ENCODE measurements at regions not wholly inside any gene's neighbourhood (a gene's known extent, or its start where the extent isn't known, plus 50 kb on each side); places are given as distances from the start of the nearest gene placed in this dataset.

DNA sequence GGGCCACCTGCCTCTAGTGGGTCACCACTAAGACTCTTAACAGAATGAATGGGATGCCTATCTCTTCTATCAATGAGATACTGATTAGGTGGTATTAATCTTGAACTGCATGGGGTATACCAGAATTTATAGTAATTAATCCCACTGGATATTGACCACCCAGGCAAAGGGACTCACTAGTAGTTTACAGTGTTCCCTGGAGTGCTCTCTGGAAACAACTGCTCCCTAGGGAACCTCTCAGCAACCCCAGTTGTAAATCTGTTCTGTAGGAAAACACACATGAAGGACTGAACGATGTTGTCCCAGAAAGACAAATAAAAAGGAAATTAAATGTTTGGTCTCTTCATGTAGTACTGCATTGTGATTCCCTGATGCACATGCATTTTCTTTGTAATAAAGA lies 430.5 kb downstream of the HLX start:
- no peak for DNase-seq

DNA sequence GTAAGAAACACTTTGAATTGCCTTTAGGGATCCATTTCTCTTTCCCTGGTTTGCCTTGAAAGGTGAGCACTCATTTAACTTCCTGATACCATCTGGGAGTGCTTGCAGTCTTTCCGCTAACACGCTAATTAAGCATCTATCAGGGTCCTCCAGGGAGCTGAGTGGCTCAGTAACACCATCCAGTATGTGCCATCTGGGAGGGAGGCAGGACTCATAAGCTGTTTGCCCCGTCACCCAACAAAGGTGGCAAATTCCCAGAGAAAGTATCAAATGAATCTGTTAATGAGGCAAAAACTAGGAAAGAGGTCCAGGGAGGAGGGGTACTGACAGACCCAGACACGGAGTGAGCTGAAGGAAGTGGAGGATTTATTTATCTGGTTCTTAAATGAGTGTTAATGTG lies 430.9 kb downstream of the HLX start:
- DNase-seq = no peak

DNA sequence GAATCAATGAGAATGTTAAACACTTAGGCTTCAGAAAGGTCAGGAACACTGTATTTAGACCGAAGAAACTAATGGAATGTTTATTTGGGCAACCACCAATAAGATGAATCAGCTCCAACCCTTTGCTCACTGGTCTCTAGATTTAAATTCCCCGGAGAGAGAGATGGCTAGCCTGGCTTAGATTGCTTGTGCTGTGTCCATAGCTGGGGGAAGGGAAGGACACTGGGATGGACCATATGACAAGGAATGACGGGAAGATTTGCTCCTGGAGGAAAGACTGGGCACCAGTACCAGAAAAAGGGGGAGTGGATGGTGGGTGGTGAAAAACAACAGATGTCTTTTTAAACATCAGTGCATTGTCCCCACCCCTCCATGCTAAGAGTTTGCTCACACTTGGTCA lies 426.6 kb downstream of the DUSP10 start:
- DNase-seq = no peak

DNA sequence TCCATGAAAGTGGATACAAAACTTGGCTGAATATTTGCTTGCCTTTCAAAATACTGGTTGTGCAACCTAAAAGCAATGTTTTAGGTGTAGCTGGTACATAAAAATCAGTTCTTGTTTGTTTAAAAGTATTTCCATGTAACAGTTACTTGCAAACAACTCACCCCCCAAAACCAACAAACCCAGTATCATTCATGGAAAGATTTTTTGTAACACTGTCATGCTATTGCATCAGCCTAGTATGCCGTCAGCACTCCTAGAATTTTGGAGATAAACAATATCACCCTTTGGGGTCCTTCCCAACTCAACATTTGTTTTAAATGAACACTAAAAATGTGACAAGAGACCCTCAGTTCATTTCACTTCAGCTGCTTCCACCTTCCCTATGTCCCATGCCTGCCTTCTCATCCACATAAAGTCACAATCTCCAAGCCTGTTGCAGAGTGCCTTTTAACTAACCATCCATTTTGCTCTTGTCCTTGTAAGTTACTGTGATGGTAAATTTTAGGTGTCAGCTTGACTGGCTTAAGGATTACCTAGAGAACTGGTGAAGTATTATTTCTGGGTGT lies 425.3 kb downstream of the DUSP10 start:
- DNase-seq = no peak

DNA sequence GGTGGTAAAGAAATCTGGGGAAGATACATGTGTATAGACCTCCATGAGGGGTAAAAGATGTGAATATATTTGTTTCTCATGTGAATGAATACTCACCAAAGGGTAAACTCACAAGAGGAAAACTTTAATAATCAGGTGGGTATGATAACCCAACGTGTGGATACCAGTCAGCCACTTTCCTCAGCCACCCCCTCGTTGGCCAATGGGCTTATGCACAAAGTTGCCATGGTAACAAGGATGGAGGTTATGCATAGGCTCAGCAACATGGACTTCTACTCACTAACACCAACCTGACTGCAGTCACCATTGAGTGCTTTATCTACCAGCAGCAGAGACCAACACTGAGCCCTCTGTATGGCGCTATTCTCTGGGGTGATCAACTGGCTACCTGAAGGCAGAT lies 424.4 kb downstream of the DUSP10 start:
- no peak for DNase-seq

DNA sequence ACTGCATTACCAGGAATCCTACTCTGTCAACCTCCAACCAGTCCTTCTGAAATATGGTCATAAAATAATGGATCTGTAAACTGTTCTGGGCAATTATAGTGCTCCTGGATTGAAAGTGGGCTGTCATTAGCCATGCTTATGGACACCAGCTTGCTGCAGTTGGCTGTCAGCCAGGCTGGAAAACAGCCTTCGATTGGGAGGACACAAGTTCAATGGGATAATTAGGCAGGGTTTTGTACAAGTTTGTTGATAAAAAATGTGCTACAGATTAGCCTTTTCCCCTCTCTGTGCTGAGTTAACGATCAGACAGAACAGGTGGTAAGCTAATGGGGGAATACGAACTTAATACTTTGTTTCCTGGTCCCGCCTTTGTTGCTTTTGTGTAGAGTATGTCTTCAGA lies 413.9 kb downstream of the DUSP10 start:
- DNase-seq = no peak

DNA sequence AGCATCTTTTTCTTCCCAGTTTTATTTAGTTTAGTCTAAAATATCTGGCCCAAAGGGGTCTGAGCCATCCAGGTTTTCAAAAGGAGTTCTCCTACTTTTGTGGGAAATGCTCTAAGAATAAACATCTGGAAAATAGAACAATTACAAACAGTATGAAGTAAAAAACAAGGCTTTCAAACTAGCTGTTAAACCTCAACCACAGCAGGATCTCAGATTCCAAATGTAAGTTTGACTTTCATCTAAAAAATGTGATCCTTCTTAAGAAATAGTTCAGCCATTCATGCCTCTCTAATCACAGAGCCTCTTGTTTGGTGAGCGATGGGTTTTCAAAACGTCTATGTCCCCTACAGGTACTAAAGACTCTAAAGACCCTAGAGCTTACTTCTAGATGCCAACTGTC lies 413.5 kb downstream of the DUSP10 start:
- DNase-seq = no peak

DNA sequence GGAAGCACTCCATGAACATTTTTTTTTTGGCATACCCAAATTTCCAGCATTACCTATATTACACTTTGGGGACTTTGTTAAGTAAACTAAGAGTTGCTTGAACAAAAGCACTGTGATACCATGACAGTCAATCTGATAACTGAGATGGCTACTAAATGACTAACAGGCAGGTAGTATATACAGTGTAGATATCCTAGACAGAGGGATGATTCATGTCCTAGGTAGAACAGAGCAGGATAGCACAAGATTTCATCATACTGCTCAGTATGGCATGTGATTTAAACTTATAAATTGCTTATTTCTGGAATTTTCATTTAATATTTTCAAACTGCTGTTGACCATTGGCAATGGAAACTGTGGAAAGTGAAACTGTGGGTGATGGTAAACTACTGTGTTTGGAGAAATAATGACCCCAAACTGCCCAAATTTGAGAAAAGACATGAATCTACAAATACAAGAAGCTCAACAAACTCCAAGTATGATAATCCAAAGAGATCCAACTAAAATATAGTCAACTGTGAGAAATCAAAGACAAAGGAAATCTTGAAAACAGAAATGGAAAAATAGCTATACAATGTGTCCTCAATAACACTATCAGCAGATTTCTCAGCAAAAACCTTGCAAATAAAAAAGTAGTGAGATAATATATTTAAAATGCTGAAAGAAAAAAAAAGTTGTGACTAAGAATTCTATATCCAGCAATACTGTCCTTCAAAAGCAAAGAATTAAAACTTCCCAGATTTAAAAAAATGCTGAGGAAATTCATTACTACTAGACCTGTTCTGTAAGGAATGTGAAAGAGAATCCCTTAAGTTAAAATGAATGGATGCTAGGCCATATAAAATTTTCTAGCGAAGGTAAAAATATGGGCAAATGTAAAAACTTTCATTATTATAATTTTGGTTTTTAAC lies 410.4 kb downstream of the DUSP10 start:
- DNase-seq = no peak

DNA sequence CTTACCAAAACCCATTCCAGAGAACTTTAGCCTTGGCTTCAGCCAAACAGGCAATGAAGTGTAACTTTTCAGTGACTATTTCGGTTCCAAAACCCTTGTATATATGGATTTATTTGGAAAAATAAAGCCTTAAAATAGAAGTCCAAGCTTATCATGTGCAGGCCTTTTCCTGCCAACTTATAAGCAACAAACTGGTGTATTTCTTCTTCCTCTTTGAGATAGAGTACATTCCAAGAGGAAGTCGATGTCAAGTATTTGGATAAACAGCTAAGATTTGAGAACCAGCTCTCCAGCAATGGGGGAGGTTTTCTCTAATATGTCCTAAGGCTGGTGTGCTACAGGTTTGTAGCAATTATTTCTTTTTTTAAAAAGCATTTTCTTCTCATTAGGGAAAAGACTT lies 407.8 kb downstream of the DUSP10 start:
- DNase-seq = no peak

DNA sequence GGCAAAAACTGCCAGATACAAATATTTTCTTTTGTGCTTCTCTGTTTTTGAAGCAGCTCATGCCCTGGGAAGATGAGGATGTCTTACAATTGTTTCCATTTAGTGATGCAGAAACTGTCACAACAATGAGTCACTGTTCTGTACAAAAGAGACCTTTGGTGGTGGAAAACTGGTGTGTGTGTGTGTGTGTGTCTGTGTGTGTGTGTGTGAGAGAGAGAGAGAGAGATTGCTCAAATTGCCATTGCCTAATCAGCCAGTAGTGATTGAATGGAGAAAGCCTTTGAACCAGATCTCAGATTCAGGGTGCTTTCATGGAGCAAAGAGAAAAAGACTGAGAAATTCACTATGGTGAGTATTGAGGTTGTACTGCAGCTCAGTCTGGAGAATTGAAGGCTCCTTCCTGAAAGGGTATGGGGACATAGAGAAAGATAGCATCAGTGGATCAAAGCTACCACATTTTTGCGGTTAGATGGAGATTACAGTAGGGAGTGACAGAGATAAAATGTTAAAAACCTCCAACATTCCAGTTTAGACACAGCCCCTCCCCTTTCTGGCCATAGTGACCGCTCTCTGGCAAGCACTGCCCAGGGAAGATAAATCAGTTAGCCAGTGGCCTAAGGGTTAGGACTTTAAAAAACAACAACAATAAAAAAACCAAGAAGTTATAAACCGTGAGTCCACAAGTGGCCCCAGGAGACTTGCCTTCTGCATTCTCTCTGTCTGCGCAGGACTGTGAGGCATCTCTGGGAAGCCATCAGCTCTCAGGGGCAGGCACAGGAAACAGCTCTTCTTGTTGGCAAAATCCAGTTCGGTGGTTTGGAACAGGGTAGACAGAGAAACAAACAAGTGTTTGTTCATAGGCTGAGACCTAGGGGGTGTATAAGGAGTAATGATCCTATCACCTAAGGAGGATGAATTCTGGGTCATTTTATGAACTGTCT lies 406.5 kb downstream of the DUSP10 start:
- no peak for DNase-seq

DNA sequence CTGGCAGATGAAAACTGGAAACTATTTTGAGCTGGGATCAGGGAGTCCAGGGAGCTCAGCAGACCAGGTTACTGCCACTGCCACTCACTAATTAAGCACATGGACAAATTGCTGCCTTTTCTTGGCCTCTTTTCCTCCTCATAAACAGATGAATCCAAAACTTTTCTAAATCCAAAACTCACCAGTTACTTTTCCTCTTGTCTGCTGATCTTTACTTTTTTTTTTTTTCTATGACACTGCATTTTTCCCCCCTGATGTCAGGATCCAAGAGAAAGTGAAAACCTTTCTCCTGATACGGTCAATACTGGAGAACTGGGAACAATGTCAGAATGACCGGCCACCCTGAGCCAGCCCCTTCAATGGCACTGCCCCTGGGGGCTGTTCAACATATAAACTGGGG lies 405.8 kb downstream of the DUSP10 start:
- DNase-seq = no peak

DNA sequence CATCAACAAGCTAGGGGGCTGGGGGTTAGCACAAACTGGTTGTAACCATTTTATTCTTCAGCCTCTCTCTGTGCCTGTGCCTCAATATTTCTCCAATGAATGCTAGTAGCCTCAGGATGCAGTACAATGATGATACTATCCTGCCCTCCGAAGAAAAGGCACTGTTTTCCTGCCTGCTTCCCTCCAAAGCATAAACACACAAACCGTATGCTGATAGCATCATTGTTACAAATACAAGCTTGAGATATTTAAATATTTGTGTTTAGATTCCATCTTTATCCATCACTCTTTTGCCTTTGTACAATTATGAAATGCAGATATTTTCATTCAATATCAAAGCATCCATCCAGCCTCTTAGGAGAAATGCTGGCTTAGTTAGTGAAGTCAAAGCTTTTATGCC lies 404.8 kb downstream of the DUSP10 start:
- no peak for DNase-seq

DNA sequence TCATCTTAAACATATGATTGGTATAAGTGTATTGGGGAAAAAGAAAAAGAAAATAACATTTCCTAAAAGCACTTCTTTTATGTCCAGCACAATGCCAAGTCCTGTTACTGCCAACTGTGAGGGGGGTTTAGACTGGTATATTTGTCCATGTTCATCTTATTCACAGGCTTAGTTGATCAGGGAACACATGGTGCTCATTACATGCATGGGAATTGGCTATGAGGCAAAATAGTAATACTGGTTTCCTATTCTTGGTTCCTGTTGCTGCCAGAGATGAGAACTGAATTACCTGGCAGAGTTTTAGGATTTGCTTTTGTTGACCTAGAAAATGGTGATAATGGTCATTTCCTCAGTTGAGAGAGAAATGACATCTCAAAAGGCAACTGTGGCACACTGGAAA lies 398.8 kb downstream of the DUSP10 start:
- DNase-seq = no peak

DNA sequence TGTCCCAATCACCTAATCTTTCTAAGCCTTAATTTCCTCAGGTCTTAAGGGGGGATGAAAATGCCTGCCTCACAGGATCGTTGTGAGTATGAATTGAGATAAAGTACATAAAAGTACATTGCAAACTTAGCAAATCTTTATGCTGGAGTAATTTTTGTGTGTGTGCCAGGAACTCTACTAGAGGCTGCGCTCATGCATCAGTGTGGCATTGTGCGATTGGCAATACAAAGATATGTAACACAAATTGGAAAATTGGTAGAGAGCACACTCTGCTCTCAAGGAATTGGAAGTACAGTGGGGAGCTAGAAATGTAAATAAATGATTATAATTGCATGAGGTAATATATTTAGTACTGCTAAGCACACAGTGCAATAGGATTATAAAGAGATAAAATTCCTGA lies 398.3 kb downstream of the DUSP10 start:
- no peak for DNase-seq

DNA sequence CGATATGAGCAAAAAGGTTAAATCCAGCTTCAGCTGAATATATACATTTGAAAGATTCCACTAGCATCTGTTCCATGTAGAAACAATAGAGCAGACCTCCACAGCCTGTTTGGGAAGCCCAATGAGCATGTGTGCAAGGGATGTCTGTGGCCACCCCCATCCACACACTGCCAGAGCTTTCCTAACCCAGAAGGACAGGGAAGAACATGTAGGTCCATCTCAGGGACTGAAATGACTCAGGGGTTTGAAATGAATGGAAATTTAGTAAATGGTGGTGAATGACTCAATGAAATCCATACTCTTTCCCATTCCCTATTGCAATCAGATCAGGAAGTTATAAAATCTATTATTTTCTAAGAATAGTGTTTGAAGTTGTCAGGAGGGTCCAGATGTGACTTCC lies 397.2 kb downstream of the DUSP10 start:
- DNase-seq = no peak

DNA sequence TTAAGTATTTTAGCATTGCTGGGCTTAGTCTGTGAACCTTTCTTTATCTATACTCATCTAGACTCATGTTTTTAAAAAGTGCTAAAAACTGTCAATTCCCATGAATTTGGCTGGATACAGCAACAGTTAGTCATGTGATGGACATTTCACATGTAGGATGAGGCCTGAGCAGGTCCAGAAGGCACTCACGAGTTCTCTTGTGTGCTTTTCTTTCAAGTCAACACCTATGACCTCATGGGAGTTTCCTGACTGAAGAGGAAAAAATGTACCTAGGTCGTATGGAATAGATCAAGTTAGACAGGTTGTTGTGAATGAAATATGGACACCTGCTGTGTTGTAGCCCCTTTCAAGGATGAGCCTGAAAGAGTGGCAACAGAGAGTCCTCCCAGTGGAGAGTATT lies 394.2 kb downstream of the DUSP10 start:
- no peak for DNase-seq

DNA sequence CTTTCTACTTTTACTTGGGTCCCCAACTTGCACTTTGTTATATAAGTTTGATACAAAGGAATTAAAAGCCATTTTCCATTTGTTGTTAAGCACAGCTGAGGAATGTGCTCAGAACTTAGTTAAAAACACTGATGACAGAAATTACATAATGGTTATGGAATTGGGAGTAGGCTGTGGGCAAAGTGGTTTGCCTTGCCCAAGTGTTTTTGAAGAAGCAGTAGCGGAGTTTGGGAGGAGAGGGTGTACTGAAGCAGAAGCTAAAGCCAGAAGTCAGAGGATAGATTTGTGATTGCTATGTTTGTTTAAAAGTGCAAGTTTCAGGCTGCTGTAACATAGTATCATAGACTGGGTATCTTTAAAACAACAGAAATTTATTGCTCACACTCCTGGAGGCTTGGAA lies 391.8 kb downstream of the DUSP10 start:
- no peak for DNase-seq

DNA sequence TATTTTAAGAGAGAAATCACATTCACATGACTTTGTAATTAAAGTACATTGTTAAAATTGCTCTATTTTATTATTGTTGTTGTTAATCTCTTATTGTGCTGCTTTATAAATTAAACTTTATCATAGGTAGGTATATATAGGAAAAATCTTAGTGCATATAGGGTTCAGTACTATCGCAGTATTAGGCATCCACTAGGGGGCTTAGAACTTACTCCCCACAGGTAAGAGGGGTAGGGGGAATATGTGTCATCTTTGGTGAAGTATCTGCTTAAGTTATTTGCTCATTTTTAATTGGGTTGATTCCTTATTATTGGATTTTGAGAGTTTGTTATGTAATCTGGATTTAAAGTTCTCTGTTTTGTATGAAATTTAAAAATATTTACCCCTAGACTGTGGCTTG lies 385.2 kb downstream of the DUSP10 start:
- DNase-seq = no peak

DNA sequence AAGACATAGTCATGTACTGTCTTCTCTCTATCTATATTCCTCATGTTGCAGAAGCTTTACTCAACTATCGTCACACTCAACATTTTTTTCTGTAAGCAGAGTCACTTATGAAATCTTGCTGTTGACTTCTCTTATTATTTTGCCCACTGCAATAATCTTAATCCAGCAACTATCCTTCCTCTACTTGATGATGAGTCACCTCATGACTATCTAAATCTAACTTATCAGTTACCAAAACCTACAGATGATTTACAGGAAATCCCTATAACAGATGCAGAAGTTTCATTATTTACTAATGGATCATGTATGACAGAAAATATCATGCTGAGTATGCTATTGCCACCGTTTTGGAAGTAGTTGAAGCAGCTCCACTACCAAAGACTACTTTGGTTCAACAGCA lies 378.9 kb downstream of the DUSP10 start:
- DNase-seq = no peak

DNA sequence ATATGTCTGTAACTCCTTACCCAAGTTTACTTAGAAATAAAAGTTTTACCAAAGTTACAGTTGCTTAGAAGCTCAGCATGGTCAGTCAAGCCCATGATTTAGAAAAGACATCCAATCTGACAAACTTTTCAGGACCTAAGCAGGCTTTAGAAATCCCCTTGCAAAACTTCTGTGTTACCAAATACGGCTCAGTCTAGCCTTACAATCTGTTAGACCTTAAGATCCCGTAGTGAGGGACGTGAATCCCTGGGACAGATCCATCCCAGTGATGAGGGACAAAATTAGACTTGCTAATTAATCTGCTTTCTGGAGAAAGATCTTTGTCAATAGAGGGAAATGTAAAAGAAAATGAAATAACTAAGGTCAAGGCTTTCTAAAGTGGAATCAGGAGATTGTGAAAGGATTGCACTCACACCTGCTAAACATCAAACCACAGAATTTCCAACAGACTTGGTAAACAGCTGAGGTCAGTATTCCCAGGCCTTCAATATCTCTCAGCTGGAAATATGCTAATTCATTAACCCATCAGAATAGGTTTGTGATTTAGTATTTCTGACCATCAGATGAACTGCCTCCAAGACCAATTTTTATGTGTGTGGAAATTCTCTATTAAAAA lies 375.3 kb downstream of the DUSP10 start:
- DNase-seq = no peak

DNA sequence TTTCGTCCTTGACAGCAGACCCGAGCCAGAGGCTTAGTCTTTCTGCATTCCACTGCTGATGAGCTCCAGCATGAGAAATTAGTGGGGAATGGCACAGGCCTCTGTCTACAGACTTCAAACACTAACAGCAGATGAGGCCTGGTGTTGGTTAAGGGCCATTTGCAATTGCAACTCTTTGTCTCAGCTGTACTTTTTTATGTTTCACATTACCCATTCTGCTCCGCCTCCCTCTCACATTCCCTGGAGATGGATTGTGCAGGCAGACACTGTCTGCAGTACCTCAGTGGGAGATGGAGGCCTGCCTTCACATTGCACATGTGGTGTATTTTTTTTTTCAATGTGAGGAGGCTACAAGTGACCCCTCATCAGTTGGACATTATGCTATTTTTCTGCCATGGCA lies 370.2 kb downstream of the DUSP10 start:
- DNase-seq = no peak

DNA sequence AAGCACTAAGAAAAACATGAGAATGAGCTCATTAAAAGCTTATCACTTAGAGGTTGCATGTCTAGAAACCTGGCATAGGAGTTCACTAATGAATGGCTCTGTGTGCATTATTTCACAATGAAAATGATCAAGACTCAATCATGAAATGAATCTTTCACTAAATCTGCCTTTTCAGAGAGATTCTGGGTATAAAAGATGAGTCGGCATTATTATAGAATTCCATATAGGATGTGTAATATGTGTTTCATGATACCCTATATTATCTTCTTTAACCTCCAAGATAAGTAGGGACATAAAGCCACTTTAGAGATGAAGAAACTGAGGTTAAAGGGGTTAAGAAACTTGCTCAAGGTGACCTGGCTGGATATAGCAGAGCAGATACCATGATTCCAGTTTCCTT lies 368.1 kb downstream of the DUSP10 start:
- DNase-seq = no peak

DNA sequence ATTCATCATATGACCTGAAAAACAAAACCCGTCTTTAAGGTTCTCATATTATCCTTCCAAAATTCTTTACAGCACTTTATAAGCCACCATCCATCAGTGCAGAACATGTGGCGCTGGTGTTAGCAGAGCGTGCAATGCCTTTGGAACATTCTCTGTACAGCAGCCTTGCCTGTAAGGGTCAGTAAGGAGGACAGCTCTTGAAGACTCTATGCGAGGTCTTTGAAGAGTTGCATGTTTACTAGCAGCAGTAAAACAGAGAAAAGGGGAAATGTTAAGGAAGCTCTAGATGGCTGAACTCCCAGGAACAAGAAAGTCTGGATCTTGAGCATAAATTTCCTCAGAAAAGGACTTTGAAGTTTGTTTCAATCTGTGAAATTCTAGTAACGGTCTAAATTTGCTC lies 365.6 kb downstream of the DUSP10 start:
- no peak for DNase-seq
